ENCODE measurements at regions not wholly inside any gene's neighbourhood (a gene's known extent, or its start where the extent isn't known, plus 50 kb on each side); places are given as distances from the start of the nearest gene placed in this dataset.

GRCh38 chr12:4223273-4223845, 50.2 kb upstream of the CCND2 start:
- H3K4me3 ChIP-seq (ENCODE audit: low read depth, low read length) = no peak overlapping the region
- no peak for DNase-seq (ENCODE audit: low read depth)
- no peak for TF ChIP-seq CTCF (IDR thresholded peaks at IDR 0.05; ENCODE audit: insufficient read depth, low read length)

GRCh38 chr12:4221258-4221620, 52.3 kb upstream of the CCND2 start:
- TF ChIP-seq CTCF (IDR thresholded peaks at IDR 0.05; ENCODE audit: insufficient read depth, low read length) = no peak
- DNase-seq (ENCODE audit: low read depth) = peak; percentile 3

GRCh38 chr12:4220536-4221257, 52.9 kb upstream of the CCND2 start:
- DNase-seq (ENCODE audit: low read depth) = no peak
- TF ChIP-seq CTCF (IDR thresholded peaks at IDR 0.05; ENCODE audit: insufficient read depth, low read length) = no peak
- H3K4me3 ChIP-seq (ENCODE audit: low read depth, low read length) = no peak overlapping the region

More at GRCh38 chr12:4221258-4221620, 52.3 kb upstream of the CCND2 start:
- H3K4me3 ChIP-seq (ENCODE audit: low read depth, low read length) = no peak overlapping the region

- no peak for TF ChIP-seq CTCF (IDR thresholded peaks at IDR 0.05; ENCODE audit: insufficient read depth, low read length)
- H3K4me3 ChIP-seq (ENCODE audit: low read depth, low read length) = no peak overlapping the region
- DNase-seq (ENCODE audit: low read depth) = no peak
These were observed 56.5 kb upstream of the CCND2 start for GRCh38 chr12:4217091-4217490.

- no peak overlapping the region for H3K4me3 ChIP-seq (ENCODE audit: low read depth, low read length)
- no peak for TF ChIP-seq CTCF (IDR thresholded peaks at IDR 0.05; ENCODE audit: insufficient read depth, low read length)
- no peak for DNase-seq (ENCODE audit: low read depth)
These were observed 57.2 kb upstream of the CCND2 start for GRCh38 chr12:4216187-4216927.

- no peak for DNase-seq (ENCODE audit: low read depth)
- TF ChIP-seq CTCF (IDR thresholded peaks at IDR 0.05; ENCODE audit: insufficient read depth, low read length) = no peak
- no peak overlapping the region for H3K4me3 ChIP-seq (ENCODE audit: low read depth, low read length)
These were observed 58.1 kb upstream of the CCND2 start for GRCh38 chr12:4215229-4216186.

All from fibroblast of the aortic adventitia (primary cell).